ENCODE measurements at regions not wholly inside any gene's neighbourhood (a gene's known extent, or its start where the extent isn't known, plus 50 kb on each side); places are given as distances from the start of the nearest gene placed in this dataset.
"Not testable (repeated sequence)": the region's sequence is repeated elsewhere in the genome, so short reads cannot be mapped to it uniquely, and the experiment has no call there.

DNA sequence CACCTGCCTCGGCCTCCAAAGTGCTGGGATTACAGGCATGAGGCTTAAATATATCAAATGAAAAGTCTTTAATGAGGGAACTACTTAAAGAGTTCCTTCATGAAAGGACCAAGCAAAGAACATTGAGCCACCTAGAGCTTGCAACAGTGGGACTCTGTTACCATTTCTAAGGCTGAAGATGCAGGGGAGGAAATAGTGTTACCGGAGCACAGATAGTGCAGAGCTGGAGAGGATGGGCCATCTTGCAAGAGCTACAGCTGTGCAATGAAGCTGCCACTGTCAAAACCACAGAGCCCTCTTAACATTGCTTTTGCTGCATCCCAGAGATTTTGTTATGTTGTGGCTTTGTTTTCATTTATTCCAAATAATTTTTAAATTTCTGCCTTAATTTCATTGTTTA lies 77.1 kb upstream of the NAA35 start:
- DNase-seq (ENCODE audit: low read depth), result no peak
- ChIA-PET POLR2A (no interaction called here), CTCF (no interaction called here)
- TF ChIP-seq CTCF (IDR thresholded peaks at IDR 0.05; ENCODE audit: insufficient read depth, low read depth, low read length), result no peak
- no peaks in the 10 kb centered on the region for H3K36me3 ChIP-seq (ENCODE audit: control insufficient read depth, insufficient read depth, low read length)
- H3K27me3 ChIP-seq (ENCODE audit: control insufficient read depth, insufficient read depth, low read length), result no peaks in the 10 kb centered on the region
- no peak overlapping the region for H3K4me3 ChIP-seq (ENCODE audit: low read depth, low read length)

DNA sequence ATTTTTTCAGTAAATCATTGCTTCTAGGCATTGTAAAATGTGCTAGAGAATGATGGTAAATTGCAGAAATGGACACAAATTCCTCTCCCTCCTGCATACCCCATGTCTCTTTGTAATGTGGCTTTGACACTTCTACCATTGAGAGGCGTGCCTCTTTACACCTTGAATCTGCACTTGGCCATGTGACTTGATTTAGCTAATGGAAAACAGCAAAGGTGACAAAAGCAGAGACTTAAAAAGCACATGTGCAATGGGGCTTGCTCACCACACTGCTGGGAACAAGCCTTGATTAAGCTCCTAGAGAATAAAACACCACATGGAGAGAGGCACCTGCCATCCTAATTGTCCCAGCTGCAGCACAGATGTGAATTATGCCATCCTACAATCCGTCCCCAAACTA lies 69.9 kb upstream of the NAA35 start:
- TF ChIP-seq CTCF (IDR thresholded peaks at IDR 0.05; ENCODE audit: insufficient read depth, low read depth, low read length), result no peak
- Histone ChIP-seq H3K36me3 (ENCODE audit: control insufficient read depth, insufficient read depth, low read length) (no peaks in the 10 kb centered on the region), H3K27me3 (ENCODE audit: control insufficient read depth, insufficient read depth, low read length) (no peaks in the 10 kb centered on the region), H3K4me3 (ENCODE audit: low read depth, low read length) (no peak overlapping the region)
- CTCF ChIA-PET, result interaction anchor here (1.0 kb wide), 1 partner anchor 48 kb away, joined by 3 read pairs; no protein-coding TSS in a partner anchor
- POLR2A ChIA-PET, result no interaction called here
- DNase-seq (ENCODE audit: low read depth), result no peak

GRCh38 chr9:85871683-85872082 lies 69.3 kb upstream of the NAA35 start:
- H3K36me3 ChIP-seq (ENCODE audit: control insufficient read depth, insufficient read depth, low read length); H3K4me3 ChIP-seq (ENCODE audit: low read depth, low read length); DNase-seq (ENCODE audit: low read depth); H3K27me3 ChIP-seq (ENCODE audit: control insufficient read depth, insufficient read depth, low read length); POLR2A ChIA-PET: not testable (repeated sequence)
- CTCF ChIA-PET, result interaction anchor here (1.0 kb wide), 1 partner anchor 48 kb away, joined by 3 read pairs; no protein-coding TSS in a partner anchor

DNA sequence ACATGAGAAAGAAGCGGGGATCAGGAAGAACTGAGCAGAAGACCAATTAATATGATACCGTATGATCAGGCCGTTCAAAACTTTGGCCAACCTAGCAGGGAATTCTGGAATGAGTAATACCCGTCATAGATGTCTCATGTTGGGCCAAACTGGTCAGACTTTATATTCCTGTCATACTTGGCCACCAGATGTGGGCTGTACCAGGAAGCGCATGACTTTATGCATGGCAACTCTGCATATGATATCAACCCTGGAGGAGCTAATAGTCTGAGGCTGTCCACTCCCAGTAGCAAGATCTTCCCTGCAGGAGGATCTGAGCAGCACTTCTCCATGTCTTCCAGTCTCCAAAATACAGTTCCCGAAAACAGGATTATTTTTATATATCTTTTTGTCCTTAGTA lies 68.5 kb upstream of the NAA35 start:
- H3K36me3 ChIP-seq (ENCODE audit: control insufficient read depth, insufficient read depth, low read length), result no peaks in the 10 kb centered on the region
- no peak overlapping the region for H3K4me3 ChIP-seq (ENCODE audit: low read depth, low read length)
- no peaks in the 10 kb centered on the region for H3K27me3 ChIP-seq (ENCODE audit: control insufficient read depth, insufficient read depth, low read length)
- no peak for DNase-seq (ENCODE audit: low read depth)
- POLR2A ChIA-PET, result no interaction called here
- CTCF ChIA-PET, result no interaction called here
- TF ChIP-seq CTCF (IDR thresholded peaks at IDR 0.05; ENCODE audit: insufficient read depth, low read depth, low read length), result no peak

- no peak for DNase-seq (ENCODE audit: low read depth)
- H3K27me3 ChIP-seq (ENCODE audit: control insufficient read depth, insufficient read depth, low read length), result no peaks in the 10 kb centered on the region
- TF ChIP-seq CTCF (IDR thresholded peaks at IDR 0.05; ENCODE audit: insufficient read depth, low read depth, low read length), result no peak
- ChIA-PET POLR2A (no interaction called here), CTCF (interaction anchor here (1.0 kb wide), 1 partner anchor 24 kb away, joined by 3 read pairs; no protein-coding TSS in a partner anchor)
- no peak overlapping the region for H3K4me3 ChIP-seq (ENCODE audit: low read depth, low read length)
- no peaks in the 10 kb centered on the region for H3K36me3 ChIP-seq (ENCODE audit: control insufficient read depth, insufficient read depth, low read length)
Observed at GRCh38 chr9:85876628-85877027, 64.3 kb upstream of the NAA35 start.

- POLR2A ChIA-PET; H3K36me3 ChIP-seq (ENCODE audit: control insufficient read depth, insufficient read depth, low read length); H3K27me3 ChIP-seq (ENCODE audit: control insufficient read depth, insufficient read depth, low read length); CTCF ChIA-PET; DNase-seq (ENCODE audit: low read depth); H3K4me3 ChIP-seq (ENCODE audit: low read depth, low read length): not testable (repeated sequence)
Observed at GRCh38 chr9:85878872-85879597, 61.9 kb upstream of the NAA35 start.

DNA sequence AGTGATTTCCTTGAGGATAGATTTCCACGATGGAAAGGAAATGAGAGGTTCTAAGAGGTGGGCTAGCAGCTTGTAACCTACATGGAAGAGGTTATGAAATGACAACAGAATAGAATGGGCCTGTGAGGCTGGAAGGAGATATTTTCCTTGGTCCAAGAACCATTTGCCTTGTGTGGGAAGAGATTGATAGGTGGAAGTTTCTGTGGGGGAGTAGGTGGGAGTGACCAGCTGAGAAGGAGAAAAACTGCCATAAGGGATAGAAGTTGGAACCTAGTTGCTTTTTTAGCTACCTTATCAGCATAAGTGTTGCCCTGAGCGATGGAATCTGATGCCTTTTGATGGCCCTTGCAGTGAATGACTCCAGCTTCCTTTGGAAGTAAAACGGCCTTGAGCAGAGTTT lies 60.4 kb upstream of the NAA35 start:
- POLR2A ChIA-PET, result interaction anchor here (0.6 kb wide), 1 partner anchor 40 kb away, joined by 3 read pairs; no protein-coding TSS in a partner anchor
- H3K36me3 ChIP-seq (ENCODE audit: control insufficient read depth, insufficient read depth, low read length); CTCF ChIA-PET; H3K4me3 ChIP-seq (ENCODE audit: low read depth, low read length); H3K27me3 ChIP-seq (ENCODE audit: control insufficient read depth, insufficient read depth, low read length); DNase-seq (ENCODE audit: low read depth): not testable (repeated sequence)

Data from BJ (cell line).